ENCODE measurements at regions not wholly inside any gene's neighbourhood (a gene's known extent, or its start where the extent isn't known, plus 50 kb on each side); places are given as distances from the start of the nearest gene placed in this dataset.

DNA sequence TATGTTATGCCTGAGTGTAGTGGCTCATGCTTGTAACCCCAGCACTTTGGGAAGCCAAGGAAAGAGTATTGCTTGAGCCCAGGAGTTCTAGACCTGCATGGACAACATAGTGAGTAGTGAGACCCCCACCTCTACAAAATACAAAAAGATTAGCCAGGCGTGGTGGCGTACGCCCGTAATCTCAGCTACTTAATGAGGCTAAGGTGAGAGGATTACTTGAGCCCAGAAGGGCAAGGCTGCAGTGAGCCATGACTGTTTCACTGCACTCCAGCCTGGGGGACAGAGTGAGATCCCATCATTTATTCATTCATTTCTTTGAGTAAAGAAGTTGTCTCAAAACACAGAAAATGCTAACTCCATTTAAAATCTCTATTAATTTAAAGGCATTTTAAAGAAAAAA, 1061.6 kb downstream of the JRKL start:
- no peak for TF ChIP-seq CTCF (IDR thresholded peaks at IDR 0.05; ENCODE audit: insufficient read depth, low read length, poor library complexity, severe bottlenecking)
- TF ChIP-seq EZH2phosphoT487 (conservative IDR thresholded peaks at IDR 0.05; ENCODE audit: low read length), result no peak
